ENCODE measurements at regions not wholly inside any gene's neighbourhood (a gene's known extent, or its start where the extent isn't known, plus 50 kb on each side); places are given as distances from the start of the nearest gene placed in this dataset.
"Not testable (repeated sequence)": the region's sequence is repeated elsewhere in the genome, so short reads cannot be mapped to it uniquely, and the experiment has no call there.

DNA sequence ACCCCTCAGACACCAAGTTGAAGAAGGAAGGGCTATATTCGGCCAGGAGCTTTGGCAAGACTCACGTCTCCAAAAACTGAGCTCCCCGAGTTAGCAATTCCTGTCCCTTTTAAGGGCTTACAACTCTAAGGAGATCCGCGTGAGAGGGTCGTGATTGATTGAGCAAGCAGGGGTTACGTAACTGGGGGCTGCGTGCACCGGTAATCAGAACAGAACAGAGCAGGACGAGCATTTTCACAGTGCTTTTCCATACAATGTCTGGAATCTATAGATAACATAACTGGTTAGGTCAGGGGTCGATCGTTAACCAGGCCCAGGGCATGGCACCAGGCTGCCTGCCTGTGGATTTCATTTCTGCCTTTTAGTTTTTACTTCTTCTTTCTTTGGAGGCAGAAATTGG is 245.3 kb upstream of the MME start:
- not testable (repeated sequence) for DNase-seq (ENCODE audit: low read depth in 2 of 2)

GRCh38 chr3:154829929-154830328 is 250.2 kb upstream of the MME start:
- DNase-seq (ENCODE audit: low read depth in 2 of 2): no peak

DNA sequence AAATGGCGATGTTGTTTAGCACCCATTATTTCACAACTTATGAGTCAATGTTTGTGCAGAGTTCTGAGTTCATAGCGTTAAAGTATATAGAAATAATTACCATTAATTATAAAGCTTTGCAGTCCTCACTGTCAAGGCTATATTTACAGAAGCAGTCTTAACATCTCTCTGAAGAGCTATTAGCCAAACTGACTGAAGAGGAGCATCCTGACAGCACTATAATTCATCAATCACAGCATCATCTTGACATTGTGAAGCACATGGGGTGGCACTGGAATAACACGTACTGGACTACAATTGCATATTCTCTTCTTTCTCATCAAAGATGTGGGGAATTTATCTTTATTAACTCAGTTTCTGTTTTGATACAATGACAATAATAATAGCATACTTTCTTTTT is 260.6 kb upstream of the MME start:
- no peak for DNase-seq (ENCODE audit: low read depth in 2 of 2)

DNA sequence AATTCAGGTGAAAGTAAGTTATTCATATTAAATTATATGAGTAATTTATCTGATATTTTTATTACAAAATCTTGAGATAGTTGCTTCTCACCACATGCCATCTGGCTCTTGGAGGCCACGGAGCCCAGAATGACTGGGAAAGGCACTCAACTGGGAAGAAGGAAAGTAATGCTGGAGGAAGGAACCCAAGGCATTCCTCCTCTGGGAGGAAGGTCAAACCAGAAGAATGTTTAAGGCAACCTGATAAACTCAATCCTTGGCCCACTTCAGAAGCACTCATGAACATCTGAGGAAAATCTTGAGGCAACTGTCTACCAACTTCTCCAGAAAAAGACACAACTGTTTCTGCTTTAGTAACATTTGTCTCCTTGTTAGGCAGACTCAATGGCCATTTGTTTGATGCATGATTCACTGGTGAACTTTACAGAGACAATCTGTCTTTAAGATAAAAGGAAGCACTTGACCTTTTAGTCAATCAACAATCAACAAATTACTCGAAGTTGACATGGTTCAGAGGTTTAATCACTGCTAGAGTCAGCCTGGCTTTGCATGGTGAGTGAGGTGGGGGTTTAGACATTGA is 261.4 kb upstream of the MME start:
- DNase-seq (ENCODE audit: low read depth in 2 of 2): no peak

DNA sequence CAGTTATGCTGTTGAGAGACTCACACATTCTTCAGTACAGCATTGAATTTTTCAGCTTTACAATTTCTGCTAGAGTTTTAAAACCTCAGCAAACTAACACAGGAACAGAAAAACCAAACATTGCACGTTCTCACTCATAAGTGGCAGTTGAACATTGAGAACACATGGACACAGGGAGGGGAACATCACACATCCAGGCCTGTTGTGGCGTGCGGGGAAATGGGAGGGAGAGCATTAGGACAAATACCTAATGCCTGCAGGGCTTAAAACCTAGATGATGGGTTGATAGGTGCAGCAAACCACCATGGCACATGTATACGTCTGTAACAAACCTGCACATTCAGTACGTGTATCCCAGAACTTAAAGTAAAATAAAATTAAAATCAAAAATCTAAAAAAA is 270.1 kb upstream of the MME start:
- DNase-seq (ENCODE audit: low read depth in 2 of 2): not testable (repeated sequence)

DNA sequence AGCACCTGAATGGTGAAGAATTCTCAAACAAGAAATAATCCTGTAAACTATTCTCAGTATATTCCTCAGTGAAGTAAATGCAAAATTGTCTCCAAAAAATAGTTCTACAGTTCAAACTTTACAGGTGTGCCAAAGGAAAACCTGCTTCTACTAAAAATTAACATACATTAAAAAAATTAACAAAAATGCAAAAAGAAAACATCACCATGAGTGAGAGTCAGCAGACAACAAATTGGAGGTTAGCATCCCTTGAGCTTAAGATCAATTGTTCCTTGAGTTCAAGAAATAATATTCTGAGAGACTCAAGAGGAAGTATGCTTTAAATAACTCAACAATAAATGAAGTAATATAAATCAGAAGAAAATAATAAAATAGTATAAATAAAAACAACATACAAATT is 278.4 kb upstream of the MME start:
- DNase-seq (ENCODE audit: low read depth in 2 of 2): no peak

GRCh38 chr3:154799800-154800199 is 280.3 kb upstream of the MME start:
- no peak for DNase-seq (ENCODE audit: low read depth in 2 of 2)

GRCh38 chr3:154795582-154795981 is 284.5 kb upstream of the MME start:
- DNase-seq (ENCODE audit: low read depth in 2 of 2): peak; percentile 78

GRCh38 chr3:154794814-154795445 is 285.2 kb upstream of the MME start:
- no peak for DNase-seq (ENCODE audit: low read depth in 2 of 2)

DNA sequence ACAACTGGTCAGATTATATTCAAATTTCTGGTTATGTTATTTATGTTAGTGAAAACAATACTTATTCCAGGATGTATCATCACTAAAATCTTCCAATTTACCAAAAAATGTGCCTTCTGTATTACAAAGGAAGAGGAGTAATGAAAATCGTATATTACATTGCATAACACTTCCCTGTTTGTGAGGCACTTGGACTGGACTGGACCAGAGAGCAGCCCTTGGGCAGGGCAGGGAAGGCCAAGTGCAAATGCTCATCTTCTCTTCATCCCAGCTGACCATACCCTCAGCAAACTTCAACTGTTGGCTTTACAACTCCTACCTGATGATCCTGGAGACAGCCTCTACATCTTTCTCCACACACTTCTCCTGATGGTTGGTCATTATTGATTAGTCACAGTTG is 285.7 kb upstream of the MME start:
- no peak for DNase-seq (ENCODE audit: low read depth in 2 of 2)

- no peak for DNase-seq (ENCODE audit: low read depth in 2 of 2)
These were observed 287.3 kb upstream of the MME start for GRCh38 chr3:154792828-154793227.

DNA sequence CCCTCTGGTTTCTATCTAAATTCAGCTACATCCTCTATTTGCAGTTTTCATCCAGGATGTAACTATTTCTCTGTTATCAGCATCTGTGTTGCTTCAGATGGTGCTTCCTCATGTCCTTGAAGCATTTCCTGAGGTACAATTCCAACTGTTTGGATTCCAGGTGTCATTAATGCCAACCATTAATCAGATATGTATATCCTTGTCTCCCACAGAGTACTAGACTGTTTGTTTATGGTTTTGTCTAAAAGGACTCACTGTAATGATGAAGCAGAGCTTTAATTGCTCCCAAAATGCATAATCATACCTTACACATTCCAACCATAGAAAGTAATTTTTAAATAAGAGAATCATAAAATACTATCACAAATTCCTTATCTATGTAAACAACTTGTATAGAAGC is 288.5 kb upstream of the MME start:
- no peak for DNase-seq (ENCODE audit: low read depth in 2 of 2)

DNA sequence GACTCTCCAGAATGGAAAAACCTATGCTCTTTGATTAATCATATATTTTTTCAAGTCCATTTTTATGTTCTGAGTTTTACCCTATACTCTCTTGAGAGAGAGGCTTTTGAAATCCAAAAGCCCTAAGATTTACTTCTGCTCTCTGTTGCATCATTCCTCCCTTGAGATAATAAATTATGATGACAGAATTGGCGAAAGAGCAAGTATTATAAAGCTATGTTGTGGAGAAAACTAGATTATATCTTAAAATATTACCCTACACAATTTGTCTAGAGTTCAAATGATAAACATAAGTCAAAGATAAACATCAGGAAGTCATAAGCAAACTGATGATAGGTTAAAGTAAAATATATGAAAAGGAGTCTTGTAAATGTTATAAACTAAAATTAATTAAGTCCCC is 293.4 kb upstream of the MME start:
- peak; percentile 62 to 75 for DNase-seq (ENCODE audit: low read depth in 2 of 2)

- DNase-seq (ENCODE audit: low read depth in 2 of 2): no peak
These were observed 296.6 kb upstream of the MME start for GRCh38 chr3:154783521-154783931.

- no peak for DNase-seq (ENCODE audit: low read depth in 2 of 2)
These were observed 297.1 kb upstream of the MME start for GRCh38 chr3:154783061-154783460.

DNA sequence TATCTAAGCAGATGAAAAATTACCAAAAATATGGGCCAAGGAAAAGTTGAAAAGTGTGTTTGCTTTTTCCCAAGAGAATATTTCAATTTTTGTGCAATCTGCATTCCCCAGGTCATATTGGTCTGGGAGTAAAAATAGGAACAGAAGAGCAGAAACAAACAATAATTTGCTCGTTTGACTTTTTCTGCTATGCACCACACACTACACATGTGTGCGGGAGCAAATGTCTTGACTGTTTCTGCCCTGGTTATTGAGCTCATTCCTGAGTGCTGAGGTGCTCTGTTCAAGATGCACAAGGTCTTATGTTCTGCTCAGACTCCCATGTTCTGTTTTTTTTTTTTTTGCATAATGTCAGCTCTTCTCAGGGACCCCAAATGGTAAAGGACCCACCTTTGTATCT is 298.0 kb upstream of the MME start:
- DNase-seq (ENCODE audit: low read depth in 2 of 2): no peak

GRCh38 chr3:154781595-154781994 is 298.5 kb upstream of the MME start:
- no peak for DNase-seq (ENCODE audit: low read depth in 2 of 2)

GRCh38 chr3:154780263-154780662 is 299.9 kb upstream of the MME start:
- no peak for DNase-seq (ENCODE audit: low read depth in 2 of 2)

GRCh38 chr3:154779571-154779970 is 300.5 kb upstream of the MME start:
- peak; percentile 49 to 60 for DNase-seq (ENCODE audit: low read depth in 2 of 2)

- DNase-seq (ENCODE audit: low read depth in 2 of 2): no peak
These were observed 302.1 kb upstream of the MME start for GRCh38 chr3:154778057-154778456.

DNA sequence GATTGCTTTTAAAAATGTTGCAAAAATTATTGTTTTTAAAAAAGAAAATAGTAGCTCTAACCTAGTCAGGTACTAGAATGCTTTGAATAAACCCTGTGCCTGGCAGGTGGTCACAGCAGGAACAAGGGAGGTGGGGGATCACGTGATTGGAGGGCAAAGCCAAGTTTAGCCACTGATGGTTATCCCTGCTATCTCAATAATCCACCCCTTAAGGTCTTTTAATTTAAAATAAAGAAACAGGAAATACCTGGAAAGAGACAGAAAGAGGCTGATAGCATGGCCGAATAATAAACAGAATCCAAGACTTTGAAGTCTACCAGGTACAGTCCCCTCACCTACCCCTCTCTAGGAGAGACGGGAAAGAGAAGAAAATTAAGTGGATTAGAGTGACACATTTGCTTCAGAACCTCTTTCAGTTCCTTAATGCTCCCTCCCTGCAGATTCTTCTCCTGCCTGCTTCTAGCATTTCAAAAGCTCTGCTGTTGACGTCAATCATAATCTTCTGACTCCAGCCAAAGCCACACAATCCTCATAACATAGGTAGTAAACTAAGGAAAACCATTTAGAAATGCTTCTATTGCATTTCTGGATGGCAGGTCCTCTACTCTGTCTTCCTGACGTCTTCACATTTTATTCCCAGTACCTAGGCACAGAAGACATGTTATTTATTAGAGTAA is 303.4 kb upstream of the MME start:
- DNase-seq (ENCODE audit: low read depth in 2 of 2): no peak

DNA sequence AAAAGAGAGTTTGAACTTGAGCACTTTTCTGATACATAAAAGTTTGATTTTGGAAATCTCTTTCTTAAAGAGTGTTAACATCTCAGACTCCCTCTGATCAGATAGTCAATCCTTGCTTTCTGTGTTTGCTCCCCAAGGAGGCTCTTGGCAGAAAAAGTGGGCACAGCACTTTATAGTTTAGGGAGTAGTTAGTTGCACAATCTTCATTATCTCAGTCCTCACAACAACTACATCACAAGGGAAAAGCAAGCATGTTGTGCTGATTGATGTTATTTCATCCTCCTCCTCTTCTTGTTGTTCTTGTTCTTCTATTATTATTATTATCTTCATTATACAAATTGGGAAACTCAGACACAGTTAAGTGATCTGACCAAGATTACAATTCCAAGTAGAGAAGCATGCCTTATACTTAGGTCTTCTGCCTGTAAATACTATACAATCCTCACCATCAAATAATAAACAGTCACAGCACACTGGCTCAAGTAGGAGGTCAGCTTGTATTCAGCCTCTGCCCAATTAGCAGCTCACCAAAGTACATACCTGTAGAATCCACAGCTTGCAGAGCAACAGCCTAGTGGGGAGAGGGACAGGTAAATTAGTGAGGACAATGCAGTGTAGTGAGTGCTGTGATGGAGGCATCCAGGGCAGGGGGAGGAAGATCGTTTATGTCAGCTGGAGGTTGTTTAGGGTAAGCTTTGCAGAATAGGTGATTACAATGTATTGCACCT is 304.1 kb upstream of the MME start:
- DNase-seq (ENCODE audit: low read depth in 2 of 2): no peak
